ENCODE measurements at regions not wholly inside any gene's neighbourhood (a gene's known extent, or its start where the extent isn't known, plus 50 kb on each side); places are given as distances from the start of the nearest gene placed in this dataset.

DNA sequence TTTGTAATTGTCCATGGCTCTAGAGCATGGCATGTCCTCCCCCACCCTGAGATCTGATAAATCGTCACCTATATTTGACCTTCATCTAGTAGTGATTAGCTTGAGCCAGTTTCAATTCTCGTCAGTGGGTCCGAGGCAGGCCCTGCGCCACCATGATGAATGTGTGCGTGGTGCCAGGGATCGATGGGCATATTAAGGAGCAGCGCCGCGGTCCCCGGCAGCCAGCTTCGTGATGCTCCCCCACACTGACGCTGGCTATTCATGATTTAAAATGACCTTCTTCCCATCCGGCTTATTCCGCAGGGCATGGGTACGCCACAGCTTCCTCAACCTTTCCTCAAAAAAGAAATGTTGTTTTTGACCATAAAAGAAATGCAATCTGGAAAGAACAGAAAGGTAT is 68.0 kb downstream of the SLC25A47 start (continued):
- TF ChIP-seq, protein P1, sequence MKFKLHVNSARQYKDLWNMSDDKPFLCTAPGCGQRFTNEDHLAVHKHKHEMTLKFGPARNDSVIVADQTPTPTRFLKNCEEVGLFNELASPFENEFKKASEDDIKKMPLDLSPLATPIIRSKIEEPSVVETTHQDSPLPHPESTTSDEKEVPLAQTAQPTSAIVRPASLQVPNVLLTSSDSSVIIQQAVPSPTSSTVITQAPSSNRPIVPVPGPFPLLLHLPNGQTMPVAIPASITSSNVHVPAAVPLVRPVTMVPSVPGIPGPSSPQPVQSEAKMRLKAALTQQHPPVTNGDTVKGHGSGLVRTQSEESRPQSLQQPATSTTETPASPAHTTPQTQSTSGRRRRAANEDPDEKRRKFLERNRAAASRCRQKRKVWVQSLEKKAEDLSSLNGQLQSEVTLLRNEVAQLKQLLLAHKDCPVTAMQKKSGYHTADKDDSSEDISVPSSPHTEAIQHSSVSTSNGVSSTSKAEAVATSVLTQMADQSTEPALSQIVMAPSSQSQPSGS (IDR thresholded peaks at IDR 0.05; ENCODE audit: low read length), result no peak
- no peak for TF ChIP-seq POU5F1 (IDR thresholded peaks at IDR 0.05; ENCODE audit: low read depth, low read length)
- TF ChIP-seq EZH2 (IDR thresholded peaks at IDR 0.05; ENCODE audit: low read depth, low read length, severe bottlenecking), result no peak
- TF ChIP-seq GABPA (IDR thresholded peaks at IDR 0.05; ENCODE audit: borderline replicate concordance, insufficient read depth, low read length), result no peak
- TF ChIP-seq CEBPB (IDR thresholded peaks at IDR 0.05; ENCODE audit: low read depth, low read length), result no peak
- no peak for TF ChIP-seq SIX5 (IDR thresholded peaks at IDR 0.05; ENCODE audit: low read depth, low read length)
- no peak for TF ChIP-seq POLR2AphosphoS5 (IDR thresholded peaks at IDR 0.05; ENCODE audit: low read depth, low read length)
- TF ChIP-seq SP1 (IDR thresholded peaks at IDR 0.05; ENCODE audit: low read depth, low read length), result no peak
- no peak for TF ChIP-seq POLR2A (IDR thresholded peaks at IDR 0.05; ENCODE audit: control extremely low read depth in 1 of 2, low read depth in 2 of 2, low read length in 2 of 2)
- TF ChIP-seq SRF (IDR thresholded peaks at IDR 0.05; ENCODE audit: low read depth, low read length), result no peak
- no peak for TF ChIP-seq ATF3 (IDR thresholded peaks at IDR 0.05; ENCODE audit: insufficient read depth, low read depth, low read length)
- no peak for TF ChIP-seq SIN3A (conservative IDR thresholded peaks at IDR 0.05 in 1 of 2, IDR thresholded peaks at IDR 0.05 in 1 of 2; ENCODE audit: low read depth in 1 of 2, low read length in 2 of 2)

Data from H1 (cell line).